GM12892 (cell line): ENCODE measurements at regions not wholly inside any gene's neighbourhood (a gene's known extent, or its start where the extent isn't known, plus 50 kb on each side); places are given as distances from the start of the nearest gene placed in this dataset.
"Not testable (repeated sequence)": the region's sequence is repeated elsewhere in the genome, so short reads cannot be mapped to it uniquely, and the experiment has no call there.

ENCODE experiments used
- POLR2A ChIP-seq: IDR thresholded peaks from 2 replicates; pipeline ENCODE4 v1.6.1; 2011; ENCODE audit warnings: low read depth, low read length, control low read depth
- POLR2AphosphoS5 ChIP-seq: IDR thresholded peaks from 2 replicates; pipeline ENCODE4 v1.6.1; 2011; ENCODE audit warnings: low read depth, low read length, control low read depth

DNA sequence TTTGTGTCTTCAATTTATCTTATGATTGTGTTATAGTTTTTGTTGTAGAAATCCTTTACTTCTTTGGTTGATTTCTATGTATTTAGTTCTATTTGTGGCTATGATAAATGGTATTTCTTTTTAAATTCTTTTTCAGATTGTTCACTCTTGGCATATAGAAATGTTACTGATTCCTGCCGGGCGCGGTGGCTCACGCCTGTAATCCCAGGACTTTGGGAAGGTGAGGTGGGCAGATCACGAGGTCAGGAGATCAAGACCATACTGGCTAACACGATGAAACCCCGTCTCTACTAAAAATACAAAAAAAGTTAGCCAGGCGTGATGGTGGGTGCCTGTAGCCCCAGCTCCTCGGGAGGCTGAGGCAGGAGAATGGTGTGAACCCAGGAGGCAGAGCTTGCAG lies 158.6 kb upstream of the TPTE start:
- not testable (repeated sequence) for TF ChIP-seq POLR2AphosphoS5, POLR2A
